Skeletal muscle cell (primary cell): ENCODE measurements at regions not wholly inside any gene's neighbourhood (a gene's known extent, or its start where the extent isn't known, plus 50 kb on each side); places are given as distances from the start of the nearest gene placed in this dataset.

ENCODE experiments used
- DNase-seq: peaks from one replicate; pipeline ENCODE4 v3.0.0-alpha.2; 2010; ENCODE audit warnings: low read depth
- H3K4me3 ChIP-seq: 2 replicates; pipeline ENCODE4 v1.5.1; 2011; ENCODE audit warnings: low read depth, mild to moderate bottlenecking, control low read depth, low read length, moderate library complexity

DNA sequence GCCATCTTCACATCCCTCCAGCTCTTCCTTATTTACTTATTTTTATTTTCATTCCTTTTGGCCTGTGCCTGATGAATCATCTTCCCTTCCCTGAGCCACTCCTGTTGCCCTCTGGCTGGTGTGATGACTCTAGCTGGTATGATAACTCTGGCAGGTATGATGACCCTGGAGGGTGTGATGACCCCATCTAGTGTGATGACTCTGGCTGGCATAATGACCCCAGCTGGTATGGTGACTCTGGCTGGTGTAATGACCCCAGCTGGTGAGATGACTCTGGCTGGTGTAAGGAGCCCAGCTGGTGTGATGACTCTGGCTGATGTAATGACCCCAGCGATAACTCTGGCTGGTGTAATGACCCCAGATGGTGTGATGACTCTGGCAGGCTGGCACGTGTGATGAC, 426.8 kb downstream of the QKI start:
- DNase-seq = no peak
- H3K4me3 ChIP-seq = no peak overlapping the region

DNA sequence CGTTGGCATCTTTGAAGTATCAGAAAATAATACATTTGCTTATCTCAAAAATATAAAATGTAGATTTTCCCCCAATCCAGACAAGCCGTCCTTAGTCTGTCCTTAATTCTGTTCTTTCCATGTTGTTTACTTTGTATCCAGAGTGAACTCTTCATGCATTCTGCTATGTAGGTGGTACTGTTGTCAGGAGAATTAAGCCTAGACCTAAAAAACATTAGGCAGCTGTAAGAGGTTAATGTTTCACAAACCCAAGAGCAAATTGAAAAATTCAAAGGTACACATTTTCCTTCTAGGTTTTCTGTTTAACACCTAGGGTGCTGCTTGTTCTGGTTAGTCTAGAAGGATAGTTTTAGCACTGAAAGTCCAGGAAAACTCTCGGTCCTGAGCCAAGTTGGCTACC, 426.4 kb downstream of the QKI start:
- H3K4me3 ChIP-seq = no peak overlapping the region
- no peak for DNase-seq

DNA sequence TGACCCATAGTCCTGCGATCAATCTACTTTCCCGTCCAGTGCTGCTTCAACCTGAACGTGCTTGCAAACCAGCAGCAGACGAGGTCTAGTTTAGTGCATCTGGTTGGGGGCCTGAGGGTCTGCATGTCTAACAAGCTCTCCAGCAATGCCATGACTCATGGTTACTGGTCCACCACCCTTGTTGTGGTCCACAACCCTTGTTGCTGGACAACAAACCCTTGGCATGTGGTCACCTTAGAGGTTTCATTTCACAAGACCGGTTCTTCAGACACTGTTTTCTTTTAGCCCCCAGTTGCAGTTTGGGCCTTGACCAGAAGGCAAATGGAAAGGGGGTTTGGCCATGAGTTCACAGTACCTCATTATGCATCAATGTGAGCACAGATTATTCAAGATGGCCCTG, 424.8 kb downstream of the QKI start:
- no peak overlapping the region for H3K4me3 ChIP-seq
- DNase-seq = no peak

DNA sequence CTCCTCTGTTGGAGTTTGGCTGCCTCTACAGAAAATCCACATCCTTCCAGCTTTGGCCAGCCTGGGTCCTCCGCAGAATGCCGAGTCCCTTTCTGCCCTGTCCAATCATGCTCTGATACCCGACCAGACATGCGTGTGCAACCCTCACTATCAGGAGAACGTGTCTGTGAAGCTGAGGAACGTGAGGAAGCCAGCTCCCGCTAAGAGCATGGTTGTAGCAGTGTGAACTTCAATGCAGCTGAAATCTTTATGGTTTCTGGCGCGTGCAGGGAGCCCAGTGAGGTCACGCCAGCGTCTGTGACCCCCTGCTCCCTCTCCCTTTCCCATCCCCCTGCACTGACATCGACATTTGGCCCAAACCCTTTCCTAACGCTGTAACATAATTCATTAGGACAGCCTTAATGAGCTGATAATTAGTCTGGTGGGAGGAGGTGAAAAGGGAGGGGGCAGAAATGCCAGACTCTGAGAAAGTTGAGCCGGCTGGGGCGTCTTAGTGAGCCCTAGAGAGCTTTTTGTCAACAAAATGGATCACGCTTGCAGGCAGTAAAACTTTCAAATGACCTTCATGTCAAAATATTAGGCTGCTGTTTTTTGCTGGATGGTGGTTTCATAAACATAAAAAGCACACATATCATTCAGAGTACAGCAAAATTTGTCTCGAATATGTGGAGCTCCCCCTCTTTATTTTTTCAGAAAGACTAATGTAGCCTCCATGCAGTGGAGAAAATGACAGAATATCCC, 423.3 kb downstream of the QKI start:
- peak overlapping the region; percentile 8 for H3K4me3 ChIP-seq
- no peak for DNase-seq

DNA sequence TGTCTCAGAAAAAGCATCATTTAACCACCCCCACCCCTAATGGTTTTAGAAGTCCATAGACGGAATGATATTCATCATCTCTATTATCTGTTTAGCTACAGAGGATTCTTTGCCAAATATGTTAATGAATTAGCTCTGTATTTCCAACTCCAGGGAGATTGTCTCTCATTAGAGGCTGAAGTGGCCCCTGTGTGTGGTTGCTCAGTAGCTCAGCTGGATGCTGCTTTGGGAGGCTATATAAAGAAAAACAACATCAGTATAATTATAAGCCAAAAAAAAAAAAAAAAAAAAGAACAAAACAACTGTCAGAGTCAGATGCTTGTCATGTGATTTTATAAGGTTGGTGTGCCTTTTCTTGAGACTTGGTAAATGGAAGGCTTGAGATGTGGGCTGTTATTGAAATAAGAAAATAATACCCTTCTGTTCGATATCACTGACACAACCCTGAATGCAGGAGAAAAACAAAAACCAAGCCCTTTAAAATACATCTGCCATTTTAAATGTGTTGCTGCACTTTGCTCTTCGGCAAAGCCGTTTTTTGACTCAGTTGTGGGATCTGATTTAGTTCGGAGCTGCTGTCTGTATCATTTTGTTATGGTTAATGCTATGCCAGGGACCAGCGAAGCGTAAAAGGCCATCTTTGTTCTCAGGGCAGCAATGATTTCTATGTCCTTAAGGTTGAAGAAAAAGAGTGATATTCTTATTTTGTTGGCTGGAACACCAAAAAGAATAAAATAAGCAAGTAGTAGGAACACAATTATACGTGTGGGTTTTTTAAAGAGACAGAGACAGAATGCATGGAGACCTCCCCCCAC, 422.6 kb downstream of the QKI start:
- DNase-seq = no peak
- H3K4me3 ChIP-seq = no peak overlapping the region

DNA sequence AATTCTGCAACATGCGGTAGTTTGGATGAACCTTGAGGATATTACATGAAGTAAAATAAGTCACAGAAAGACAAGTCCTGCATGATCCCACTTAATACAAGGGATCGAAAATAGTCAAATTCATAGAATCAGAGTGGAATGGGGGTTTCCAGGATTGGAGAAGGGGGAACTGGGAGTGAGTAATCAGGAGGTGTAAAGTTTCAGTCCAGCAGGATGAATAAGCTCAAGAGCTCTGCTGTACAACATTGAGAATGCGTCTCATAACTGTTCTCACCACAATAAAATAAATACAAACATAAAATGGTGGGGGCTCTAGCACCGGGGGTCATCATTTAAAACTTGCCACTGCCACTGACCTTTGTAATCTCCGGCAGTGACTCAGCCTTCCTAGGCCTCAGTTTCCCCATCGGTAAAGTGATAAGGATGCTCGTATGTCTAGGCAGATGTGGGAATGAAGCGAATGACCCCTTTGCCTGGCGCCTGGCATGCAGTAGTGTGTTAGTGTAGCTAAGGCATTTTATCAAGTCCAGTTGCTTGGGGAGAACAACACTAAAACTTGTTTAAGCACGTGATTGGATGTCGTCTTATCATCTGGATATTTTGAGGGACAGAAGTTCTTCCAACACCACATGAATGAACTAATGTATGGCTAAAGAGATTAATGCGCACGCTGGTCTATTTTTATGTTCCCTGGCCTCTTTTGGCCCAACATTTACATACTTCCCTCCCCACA, 421.1 kb downstream of the QKI start:
- DNase-seq = no peak
- no peak overlapping the region for H3K4me3 ChIP-seq

DNA sequence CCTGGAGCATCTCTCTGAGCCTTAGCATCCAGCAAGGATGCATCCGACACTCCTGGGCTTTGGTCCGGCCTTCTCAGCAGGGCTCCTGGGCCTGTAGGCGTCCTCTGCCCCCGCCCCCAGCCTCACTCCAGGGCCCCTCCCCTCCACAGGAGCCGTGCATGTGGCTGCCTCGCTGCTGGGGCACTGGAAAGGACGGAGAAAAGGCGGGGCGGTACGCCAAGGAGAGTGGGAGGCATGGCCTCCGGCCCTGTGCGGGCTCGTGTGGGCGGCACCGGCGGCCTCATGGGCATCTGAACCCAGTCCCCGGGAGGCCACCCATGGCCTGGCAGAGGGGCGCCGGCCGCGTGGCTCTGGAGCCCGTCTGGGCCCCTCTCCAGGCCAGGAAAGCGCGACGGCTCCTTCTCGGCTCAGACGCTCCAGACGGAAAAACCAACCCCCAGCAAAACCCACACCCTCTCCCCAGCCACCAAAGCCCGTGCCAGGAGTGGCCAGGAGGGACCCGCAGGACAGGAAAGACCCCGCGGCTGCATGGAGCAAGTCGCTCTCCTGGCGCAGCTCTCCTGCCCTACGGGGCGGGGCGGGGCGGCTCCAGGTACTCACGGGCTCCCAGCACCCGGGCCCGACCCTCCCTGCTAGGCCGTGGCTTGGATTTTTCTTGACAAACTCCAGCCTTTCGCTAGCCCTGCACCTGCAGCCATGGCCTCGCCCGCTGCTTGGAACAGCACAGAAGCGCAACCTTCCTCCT, 419.9 kb downstream of the QKI start:
- no peak for DNase-seq
- H3K4me3 ChIP-seq = no peak overlapping the region

DNA sequence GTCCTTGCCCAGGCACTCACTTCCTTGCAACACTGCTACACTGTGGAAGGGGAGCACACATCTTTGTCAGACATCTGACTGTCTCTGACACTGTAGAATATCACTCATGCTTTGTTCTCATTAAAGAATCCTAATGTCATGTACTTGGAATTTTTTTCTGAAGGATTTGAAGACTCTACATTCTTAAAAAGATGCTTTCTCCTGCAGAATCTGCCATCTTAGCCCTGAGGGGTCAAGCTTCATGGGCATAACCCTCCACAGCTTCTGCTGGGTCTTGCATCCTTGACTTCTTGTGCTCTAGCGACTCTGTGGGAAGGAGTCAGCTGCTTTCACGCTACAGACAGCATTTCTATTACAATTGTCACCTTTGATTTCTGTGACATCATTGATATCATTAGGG, 417.2 kb downstream of the QKI start:
- H3K4me3 ChIP-seq = no peak overlapping the region
- DNase-seq = no peak

DNA sequence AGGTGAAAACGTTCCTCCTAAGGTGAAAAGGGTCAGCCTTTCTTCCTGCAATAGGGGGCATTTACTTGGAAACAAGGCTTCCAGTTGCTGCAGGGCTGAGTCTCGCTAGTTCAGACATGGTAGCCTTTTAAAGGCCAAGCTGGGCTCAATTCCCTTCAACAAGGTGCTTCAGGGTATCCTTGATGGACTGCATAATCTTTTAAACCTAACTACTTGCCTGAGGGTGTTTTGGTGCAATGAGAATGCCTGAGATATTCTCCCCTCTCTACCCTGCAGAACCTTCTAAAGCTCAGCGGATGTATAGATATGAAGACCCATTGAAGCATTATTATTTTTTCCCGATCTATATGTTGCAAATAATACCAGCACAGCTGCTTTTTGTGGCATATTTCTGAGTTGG, 416.1 kb downstream of the QKI start:
- H3K4me3 ChIP-seq = no peak overlapping the region
- DNase-seq = no peak

DNA sequence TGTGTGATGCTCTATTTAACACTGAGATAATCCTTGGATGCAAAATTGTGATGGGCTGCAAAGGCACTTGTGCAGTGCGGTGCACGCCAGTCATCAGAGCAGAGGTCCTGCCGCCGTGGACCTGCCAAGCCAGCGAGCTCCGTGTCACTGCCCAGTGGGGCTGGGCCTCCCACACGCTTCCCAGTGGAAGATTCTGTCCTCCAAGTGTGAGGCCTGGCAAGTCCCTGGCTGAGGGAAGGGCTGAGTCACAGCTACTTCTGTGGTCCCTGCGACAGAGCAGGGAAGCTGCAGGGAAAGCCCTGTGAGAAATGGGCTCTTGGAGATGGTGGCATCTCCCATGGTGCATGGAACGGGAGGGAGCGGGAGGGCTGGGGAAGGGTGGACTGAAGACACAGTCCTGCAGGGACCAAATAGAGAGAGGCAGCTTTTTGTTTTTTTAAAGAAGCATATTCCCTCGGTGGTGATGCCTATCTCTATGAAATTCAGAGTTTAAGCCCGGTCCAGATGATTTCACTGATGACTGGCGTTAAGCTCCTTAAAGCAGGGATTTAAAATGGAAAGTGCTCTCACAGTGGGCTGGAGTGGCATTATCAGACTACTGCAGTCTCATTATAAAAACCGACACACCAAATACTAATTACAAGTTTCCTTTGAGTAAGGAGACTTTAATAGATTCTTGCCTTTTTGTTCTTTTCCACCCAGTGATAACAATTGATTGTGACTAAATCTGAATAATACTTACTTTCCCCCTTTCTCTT, 413.7 kb downstream of the QKI start:
- H3K4me3 ChIP-seq = no peak overlapping the region
- no peak for DNase-seq

DNA sequence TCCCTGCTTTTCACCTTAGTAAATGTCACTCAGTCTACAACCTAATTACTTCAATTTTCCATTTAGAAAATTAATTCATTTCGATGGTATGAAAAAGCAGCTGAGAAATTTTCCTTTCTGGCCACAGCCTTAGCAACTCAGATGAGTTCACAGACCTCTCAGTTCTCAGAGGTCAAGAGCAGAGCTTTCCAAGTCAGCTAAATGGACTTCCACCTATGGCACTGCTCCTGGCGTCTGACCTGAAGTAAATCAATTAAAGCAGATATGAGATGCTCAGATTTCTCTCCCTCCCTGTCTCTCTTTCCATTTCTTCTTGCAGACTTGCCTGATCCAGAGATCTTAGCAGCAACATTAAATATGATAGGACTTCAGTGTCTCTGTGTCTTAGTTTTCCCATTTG, 412.6 kb downstream of the QKI start:
- no peak for DNase-seq
- H3K4me3 ChIP-seq = no peak overlapping the region

DNA sequence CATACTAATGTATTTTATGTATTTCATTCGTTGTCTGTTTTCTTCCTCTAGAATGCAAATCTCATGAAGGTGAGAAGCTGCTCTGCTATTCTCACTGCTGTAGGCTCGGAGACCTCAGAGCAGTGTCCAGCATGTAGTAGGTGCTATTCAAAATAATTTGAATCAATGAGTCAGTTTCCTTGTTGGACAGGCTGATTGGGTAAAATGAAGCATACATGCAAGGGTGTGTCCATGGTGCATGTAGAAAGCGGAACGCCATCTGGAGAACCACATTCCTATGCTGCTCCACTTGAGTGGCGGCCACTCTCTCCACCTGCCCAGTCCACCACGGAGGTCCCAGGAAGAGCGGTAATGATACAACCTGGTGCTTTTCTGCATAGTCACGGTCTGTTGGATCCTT, 412.1 kb downstream of the QKI start:
- no peak for DNase-seq
- H3K4me3 ChIP-seq = no peak overlapping the region

DNA sequence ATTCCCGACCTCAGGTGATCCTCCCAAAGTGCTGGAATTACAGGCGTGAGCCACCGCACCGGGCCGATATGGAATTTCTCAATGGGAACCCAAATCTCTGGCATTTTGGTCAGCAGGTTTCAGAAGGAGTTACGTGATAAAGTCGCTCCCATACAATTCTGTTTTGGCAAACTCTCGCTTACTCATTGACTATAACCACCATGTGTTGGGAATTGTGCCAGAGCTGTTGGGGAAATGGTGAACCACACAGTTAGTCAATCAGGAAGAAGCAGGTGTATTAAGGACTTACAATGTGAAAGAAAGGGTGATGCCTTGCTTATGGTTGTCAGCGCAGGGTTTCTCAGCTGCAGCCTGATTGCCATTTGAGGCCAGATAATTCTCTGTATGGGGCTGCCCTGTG, 410.5 kb downstream of the QKI start:
- peak; percentile 41 for DNase-seq
- H3K4me3 ChIP-seq = no peak overlapping the region

DNA sequence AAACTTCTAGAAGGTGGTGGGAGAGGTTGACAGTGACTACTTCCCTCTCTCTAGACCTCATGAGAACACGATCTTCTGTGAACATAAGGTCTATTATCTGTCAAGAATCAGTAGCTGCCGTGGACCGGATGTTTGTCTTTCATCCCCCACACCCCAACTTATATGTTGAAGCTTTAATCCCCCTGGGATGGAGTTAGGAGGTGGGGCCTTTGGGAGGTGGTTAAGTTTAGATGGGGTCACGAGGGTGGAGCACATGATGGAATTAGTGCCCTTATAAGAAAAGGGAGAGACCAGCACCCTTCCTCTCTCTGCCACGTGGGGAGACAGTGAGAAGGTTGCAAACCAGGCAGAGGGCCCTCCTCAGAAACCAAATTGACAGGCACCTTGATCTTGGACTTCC, 409.1 kb downstream of the QKI start:
- H3K4me3 ChIP-seq = no peak overlapping the region
- DNase-seq = no peak

DNA sequence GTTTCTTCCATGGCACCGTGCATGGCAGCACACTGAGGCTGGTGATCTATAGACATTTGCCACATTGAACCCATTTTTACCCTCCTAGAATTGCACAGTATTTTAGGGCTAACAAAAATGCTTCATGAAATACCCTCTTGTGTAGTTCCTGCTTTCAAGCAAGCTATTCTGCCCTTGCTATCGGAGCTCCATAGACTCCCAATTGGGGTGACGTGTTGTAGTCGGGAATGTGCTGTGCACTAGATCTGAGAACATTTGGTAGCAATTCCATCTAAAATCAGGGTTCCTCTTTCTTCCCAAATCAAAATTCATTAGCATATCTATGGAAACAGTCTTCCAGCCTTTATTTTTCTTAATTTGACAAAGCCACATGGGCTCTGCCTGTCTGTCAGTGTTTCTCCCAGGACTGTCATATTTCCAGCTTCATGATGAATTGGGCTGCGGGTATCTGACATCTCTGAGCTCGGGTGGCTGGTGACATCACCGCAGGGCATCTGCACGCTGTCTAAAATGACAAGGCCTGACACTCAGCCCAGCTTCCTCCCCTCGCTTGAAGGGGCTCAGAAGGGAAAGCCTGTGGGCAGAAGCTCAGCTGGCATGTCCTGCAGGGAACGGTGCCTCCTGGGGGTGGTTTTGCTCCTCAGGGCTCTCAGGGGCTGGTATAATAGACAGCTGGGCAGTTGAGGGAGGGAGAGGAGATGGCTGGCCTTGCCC, 406.4 kb downstream of the QKI start:
- DNase-seq = no peak
- no peak overlapping the region for H3K4me3 ChIP-seq

DNA sequence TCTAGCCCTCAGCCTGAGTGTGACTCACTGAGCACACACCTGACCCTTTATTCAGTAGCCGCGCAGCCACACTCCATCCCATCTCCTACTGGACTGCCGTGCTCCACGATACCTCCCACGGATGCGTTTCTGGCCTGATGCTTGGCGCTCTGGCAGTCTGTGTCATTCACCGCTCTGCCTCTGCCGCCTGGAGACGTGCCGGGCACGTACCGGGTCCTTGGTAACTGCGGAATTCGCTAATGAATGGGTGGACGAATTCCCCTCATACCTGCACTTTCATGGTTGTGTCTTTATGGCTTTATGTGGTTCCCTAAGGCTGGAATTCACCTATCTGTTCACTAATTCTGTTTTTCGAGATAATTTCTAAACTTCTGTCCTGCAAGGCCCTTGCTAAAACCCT, 405.7 kb downstream of the QKI start:
- no peak overlapping the region for H3K4me3 ChIP-seq
- DNase-seq = no peak

DNA sequence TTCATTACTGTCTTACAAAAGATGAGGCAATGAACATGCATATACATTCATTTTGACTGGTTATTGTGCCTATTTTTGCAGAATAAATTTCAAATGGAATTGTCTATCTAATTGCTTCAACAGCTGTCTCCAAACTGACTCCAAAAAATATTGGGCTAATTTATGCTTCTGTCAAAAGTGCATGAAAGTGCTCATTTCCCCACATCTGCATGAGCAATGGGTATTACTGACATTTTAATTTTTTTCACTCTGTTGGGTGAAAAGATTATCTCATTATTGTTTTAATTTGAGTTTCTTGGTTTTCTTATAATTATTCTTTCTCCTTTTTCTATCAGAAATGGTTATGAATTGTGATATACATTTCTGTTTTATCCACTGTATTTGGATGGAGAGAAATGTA, 404.2 kb downstream of the QKI start:
- no peak for DNase-seq
- no peak overlapping the region for H3K4me3 ChIP-seq

DNA sequence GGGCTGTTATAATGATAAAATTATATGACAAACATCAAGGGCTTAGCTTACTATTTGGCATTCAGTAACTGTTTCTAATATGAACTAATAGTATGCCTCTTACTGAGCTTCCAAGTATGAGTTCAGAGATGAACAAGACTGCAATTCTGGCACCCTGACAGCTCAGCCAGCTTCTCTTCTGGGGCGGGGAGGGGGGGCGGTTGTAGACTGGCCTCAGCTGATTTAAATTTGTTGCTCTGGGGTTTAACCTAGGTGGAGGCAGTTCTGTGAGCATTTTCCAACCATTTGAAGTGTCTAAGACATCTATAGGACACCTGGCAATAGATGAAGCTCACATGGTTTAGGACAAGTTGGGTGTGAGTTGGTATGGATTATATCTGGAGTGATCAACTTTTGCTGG, 401.9 kb downstream of the QKI start:
- DNase-seq = no peak

DNA sequence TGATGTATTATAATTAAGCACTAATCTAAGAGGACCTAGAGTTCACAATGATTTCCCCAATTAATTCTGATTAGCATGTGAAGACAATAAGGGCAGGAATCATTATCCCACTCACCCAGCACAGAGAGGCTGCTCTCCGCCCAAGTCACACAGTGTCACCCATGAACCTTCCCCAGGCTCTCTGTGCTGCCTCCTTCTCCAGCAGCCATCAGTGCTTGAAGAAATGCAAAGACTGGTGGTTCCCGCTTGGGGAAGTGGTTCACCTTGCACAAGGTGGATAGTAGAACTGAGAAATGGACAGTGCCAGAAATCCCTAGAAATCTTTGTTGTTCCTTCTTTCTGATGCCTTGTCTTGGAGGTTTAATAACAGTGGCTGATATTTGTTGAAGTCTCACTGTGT, 401.3 kb downstream of the QKI start:
- DNase-seq = no peak
- H3K4me3 ChIP-seq = no peak overlapping the region

More for the DNA sequence above, 401.9 kb downstream of the QKI start:
- H3K4me3 ChIP-seq = no peak overlapping the region
